Memory B cell (primary cell): ENCODE measurements at regions not wholly inside any gene's neighbourhood (a gene's known extent, or its start where the extent isn't known, plus 50 kb on each side); places are given as distances from the start of the nearest gene placed in this dataset.

ENCODE experiments used
- ATAC-seq: fragments of 150-1000 bp; cut with Tn5 transposase; 2 replicates; pipeline ENCODE4 v1.10.0; 2021; ENCODE audit warnings: low read depth, mild to moderate bottlenecking, moderate library complexity
- DNase-seq, 2 donors: peaks; one replicate each; pipeline ENCODE4 v3.0.0; 2022; ENCODE audit warnings: low spot score in 2 of 2
- H3K27ac Mint-ChIP-seq: one replicate; pipeline ENCODE4 v1.8.0; 2022; ENCODE audit warnings: mild to moderate bottlenecking, moderate library complexity, mixed read lengths
- H3K27me3 Mint-ChIP-seq: one replicate; pipeline ENCODE4 v1.8.0; 2022; ENCODE audit warnings: mixed read lengths
- H3K36me3 Mint-ChIP-seq: one replicate; pipeline ENCODE4 v1.8.0; 2022; ENCODE audit warnings: mild to moderate bottlenecking, mixed read lengths
- H3K4me1 Mint-ChIP-seq: one replicate; pipeline ENCODE4 v1.8.0; 2022; ENCODE audit warnings: mixed read lengths
- H3K4me3 Mint-ChIP-seq: one replicate; pipeline ENCODE4 v1.8.0; 2022; ENCODE audit warnings: mild to moderate bottlenecking, moderate library complexity, mixed read lengths
- H3K9me3 Mint-ChIP-seq: one replicate; pipeline ENCODE4 v1.8.0; 2022; ENCODE audit warnings: mixed read lengths

DNA sequence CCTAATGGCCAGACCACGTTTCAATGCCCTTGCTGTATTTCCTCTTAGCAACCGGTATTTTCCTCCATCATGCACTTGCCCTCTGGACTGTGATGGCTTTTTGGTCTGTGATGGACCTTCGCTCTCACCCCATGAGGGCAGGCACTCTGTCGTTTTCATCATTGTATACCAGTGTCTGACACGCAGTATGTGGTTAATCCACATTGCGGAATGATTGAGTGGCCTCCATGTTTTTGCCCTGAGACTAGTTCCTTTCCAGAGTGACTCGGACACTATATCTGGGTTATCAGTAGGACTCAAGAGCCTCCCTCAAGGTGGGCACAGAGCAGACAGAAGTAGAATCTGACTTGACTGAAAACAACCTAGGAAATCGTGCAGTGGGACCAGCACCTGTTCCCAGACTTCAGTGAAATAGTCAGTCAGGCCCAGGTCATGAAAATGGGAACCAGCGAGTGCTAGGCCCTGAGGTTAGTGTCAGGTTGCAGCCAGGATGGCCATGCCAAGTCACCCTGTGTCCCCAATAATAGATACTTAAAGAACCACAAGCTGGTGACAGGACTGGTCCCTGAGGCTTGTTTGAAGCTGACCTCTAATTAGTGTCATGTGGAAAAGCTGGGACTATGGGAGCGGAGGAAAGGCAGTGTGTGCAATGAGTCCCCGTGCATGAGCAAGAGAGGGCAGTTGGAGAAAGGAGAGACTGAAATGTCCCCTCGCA lies 464.7 kb downstream of the INSC start:
- DNase-seq (no peak), ATAC-seq (no peak)
- Mint-ChIP-seq H3K4me3 (no peak overlapping the region), H3K36me3 (no peaks in the 10 kb centered on the region), H3K27ac (no peak overlapping the region), H3K27me3 (no peaks in the 10 kb centered on the region), H3K4me1 (no peaks in the 10 kb centered on the region), H3K9me3 (no peaks in the 10 kb centered on the region)

DNA sequence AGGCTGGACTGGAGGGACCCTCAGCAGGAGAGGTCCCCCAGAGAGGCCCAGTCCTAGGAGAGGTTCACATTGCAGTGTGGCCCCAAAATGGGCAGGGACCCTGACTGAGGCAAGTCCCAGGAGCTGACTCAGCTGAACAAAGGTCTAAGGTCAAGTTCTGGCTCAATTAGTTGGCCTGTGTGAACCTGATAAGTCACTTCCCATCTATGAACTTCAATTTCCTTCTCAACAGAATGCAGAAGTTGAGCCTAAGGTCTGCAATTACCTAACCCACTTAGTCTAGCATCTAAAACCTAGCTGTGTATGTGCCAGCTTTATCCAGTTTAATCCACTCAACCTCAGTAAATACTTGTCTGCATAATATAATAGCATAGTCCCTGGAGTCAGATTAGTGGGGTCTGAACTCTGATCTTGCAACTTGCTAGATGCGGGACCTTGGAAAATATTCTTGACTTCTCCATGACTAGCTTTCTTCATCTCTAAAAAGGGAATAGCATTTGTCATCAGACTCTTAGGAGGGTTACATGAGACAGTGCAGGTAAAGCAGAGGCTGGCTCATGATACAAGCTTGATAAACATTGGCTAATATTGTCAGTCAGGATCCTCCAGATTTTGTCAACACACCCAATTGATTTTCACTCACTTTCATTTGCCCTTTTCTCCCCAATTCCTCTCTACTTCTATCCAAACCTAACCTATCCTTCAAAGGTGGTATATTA lies 465.5 kb downstream of the INSC start:
- Mint-ChIP-seq H3K4me3 (no peak overlapping the region), H3K9me3 (no peaks in the 10 kb centered on the region), H3K4me1 (no peaks in the 10 kb centered on the region), H3K36me3 (no peaks in the 10 kb centered on the region), H3K27me3 (no peaks in the 10 kb centered on the region), H3K27ac (no peak overlapping the region)
- ATAC-seq (no peak), DNase-seq (no peak)

DNA sequence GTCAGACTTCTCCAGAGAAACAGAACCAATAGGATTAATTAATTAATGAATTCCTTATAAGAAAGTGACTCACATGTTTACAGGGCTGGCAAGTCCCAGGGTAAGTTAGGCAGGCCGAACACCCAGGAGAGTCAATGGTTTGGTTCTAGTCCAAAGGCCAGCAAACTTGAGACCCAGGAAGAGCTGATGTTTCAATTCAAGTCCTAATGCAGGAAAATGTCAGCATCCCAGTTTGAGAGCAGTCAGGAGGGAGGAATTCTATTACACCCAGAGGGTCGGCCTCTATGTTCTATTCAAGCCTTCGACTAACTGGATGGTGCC lies 466.0 kb downstream of the INSC start:
- H3K27ac Mint-ChIP-seq, result no peak overlapping the region
- no peaks in the 10 kb centered on the region for H3K27me3 Mint-ChIP-seq
- no peaks in the 10 kb centered on the region for H3K9me3 Mint-ChIP-seq

DNA sequence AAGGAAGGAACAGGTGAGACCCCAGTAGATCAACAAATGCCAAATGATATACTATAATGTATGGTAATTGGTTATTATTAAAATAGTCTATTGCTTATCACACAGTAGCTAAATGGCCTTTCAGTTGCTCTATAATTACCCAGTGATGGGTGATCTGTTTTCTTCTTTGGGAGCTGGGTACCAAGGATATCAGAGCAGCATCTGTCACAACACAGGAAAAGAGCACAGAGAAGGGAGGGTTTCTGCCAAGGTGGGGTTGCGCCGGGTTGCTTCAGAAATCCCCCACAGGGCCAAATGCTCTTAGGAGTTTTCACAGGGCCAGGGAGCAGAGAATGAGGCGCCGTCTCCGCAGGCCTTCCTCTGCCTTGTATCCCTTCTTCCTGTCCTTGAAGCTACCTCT lies 469.4 kb downstream of the INSC start:
- Mint-ChIP-seq H3K4me3 (no peak overlapping the region), H3K36me3 (no peaks in the 10 kb centered on the region), H3K4me1 (no peaks in the 10 kb centered on the region), H3K27ac (no peak overlapping the region), H3K9me3 (peaks cover 1% of the 10 kb centered on the region), H3K27me3 (peaks cover 2% of the 10 kb centered on the region)
- DNase-seq (no peak), ATAC-seq (no peak)

More for the DNA sequence above, 466.0 kb downstream of the INSC start:
- no peak overlapping the region for H3K4me3 Mint-ChIP-seq
- H3K36me3 Mint-ChIP-seq, result no peaks in the 10 kb centered on the region
- H3K4me1 Mint-ChIP-seq, result no peaks in the 10 kb centered on the region
- DNase-seq (no peak), ATAC-seq (no peak)

DNA sequence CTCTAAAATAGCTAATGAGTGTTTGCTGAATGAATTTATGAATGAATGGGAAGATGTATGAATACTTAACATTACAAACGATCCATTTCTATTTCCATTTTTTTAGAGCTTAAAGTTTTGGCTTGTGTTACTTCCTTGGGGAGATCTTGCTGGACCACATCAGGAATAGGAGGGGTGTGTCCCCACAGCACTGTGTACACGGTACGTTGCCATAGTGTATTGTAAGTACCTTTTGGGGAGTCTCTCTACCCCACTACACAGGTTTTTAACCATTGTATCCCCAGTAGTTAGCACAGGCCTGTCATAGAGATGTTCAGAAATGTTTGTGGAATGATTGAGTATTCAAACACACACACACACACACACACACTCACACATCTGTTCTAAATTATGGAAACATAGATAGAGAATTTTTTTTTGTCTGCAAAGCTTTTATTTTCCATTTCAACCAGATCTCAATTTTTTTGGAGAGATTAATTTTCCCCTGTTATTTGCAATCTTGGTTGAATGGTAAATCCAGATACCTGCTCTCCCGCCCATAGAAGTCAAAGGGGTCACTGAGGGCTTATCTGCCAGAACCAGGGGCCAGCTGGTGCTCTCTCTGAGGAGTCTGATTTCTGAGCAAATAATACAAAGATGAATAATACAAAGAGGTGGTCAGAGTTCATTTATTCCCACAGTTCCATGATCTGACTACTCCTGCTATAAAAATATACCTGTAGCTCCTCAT lies 471.0 kb downstream of the INSC start:
- H3K27me3 Mint-ChIP-seq, result peaks cover 2% of the 10 kb centered on the region
- no peak overlapping the region for H3K4me3 Mint-ChIP-seq
- H3K9me3 Mint-ChIP-seq, result peaks cover 1% of the 10 kb centered on the region
- no peaks in the 10 kb centered on the region for H3K36me3 Mint-ChIP-seq
- H3K27ac Mint-ChIP-seq, result no peak overlapping the region
- DNase-seq (no peak), ATAC-seq (no peak)
- no peaks in the 10 kb centered on the region for H3K4me1 Mint-ChIP-seq

DNA sequence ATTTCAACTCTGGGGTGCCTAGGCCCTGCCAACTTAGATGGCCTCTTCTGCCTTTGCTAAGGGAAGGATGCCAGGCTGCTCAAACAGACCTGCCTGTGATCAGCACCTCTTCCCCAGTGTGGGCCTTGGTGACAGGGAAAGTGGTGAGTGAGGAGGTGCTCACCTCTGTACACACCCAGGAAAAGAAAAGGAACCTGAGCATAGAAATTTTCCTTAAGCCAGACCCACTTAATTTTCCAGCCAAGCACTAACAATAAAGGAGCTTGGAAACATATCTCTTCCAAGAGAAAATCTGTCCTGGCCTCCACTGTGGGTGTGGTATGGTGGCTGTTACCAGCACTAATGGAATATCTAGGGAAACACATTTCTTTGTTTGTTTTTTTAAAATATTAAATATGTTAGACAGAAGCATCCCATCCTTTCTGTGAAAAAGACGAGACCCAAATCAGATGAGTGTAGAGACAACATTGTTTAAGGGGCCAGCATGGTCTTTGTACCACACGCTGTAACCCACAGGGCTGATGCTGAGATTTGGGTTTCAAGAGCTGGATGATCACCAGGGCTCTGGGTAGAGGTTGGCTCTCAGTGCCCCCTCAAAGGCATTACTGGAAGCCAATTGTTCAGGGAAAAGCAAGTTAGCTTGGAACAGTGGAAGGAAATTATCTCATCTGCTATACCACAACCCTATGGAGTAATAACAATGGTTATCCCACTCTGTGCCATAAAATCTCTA lies 472.2 kb downstream of the INSC start:
- no peaks in the 10 kb centered on the region for H3K36me3 Mint-ChIP-seq
- no peak overlapping the region for H3K27ac Mint-ChIP-seq
- no peak for ATAC-seq
- H3K4me3 Mint-ChIP-seq, result no peak overlapping the region
- H3K4me1 Mint-ChIP-seq, result no peaks in the 10 kb centered on the region
- DNase-seq, result no peak
- peaks cover 2% of the 10 kb centered on the region for H3K27me3 Mint-ChIP-seq
- H3K9me3 Mint-ChIP-seq, result peaks cover 1% of the 10 kb centered on the region

DNA sequence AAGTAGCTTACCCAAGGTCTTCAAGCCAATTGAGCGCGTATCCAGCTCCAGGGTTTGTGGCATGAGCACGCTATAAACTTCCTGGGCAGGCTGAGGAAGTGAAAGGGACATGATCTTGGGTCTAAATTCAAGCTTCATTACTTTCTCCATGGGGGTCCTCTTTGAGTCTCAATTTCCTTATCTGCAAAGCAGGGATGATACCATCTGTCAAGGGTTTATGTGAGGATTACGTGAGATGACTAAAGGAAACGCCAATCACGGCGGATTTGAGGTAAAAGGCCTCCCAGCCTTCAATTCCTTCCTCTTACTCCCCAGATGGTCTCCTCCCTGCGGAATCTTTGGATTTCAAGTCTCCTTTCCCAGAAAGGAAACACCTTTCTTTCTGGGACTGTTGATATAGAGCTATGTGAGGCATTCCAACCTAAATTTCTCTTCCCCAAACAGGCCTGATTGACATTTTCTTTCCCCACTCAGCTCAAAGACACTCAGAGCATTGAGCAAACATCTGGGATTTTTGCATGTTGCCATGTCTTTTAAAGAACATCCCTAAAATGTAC lies 474.4 kb downstream of the INSC start:
- ATAC-seq (no peak), DNase-seq (no peak)
- Mint-ChIP-seq H3K36me3 (no peaks in the 10 kb centered on the region), H3K4me3 (no peak overlapping the region), H3K27ac (no peak overlapping the region), H3K9me3 (peaks cover 1% of the 10 kb centered on the region), H3K27me3 (peaks cover 2% of the 10 kb centered on the region), H3K4me1 (no peaks in the 10 kb centered on the region)

DNA sequence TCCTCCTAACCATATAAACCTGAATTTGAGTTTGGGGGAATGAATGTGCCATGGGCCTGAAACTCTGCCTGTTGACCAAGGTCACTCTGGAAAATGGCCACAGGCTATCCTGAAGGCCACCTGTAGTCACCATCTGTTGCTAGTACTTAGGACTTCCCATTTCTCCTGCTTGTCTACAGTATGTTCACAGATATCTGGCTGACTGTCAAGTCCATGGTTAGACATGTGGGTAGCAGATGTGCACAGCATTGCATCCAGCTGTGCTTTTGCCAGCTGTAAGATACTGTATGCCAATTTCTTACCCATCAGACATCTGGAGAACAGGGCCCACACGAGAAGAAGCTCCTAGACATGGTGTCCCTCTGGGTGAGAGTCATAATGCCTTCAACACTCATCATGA lies 475.4 kb downstream of the INSC start:
- Mint-ChIP-seq H3K36me3 (no peaks in the 10 kb centered on the region), H3K4me3 (no peak overlapping the region), H3K27me3 (peaks cover 2% of the 10 kb centered on the region), H3K27ac (no peak overlapping the region), H3K4me1 (no peaks in the 10 kb centered on the region), H3K9me3 (peaks cover 1% of the 10 kb centered on the region)
- no peak for DNase-seq
- ATAC-seq, result no peak

DNA sequence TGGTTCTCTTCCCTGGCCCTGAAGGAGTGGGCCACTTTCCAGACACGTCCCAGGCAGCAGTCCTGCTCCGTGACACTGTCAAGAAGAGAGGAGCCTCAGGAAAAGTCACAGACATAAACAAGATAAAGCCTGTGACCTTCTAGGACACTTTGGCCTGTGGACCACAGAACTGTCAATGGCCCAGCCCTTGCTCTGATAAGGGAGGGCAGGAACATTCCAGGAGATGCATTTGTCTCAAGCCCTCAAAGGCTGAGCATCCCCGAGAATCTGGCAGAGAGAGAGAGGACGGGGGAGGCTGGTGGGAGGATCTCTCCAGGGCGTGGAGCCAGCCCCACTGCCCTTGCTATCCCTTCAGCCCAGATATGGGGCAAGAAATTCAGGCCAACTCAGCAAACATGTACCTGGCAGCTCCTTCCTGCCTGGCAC lies 476.4 kb downstream of the INSC start:
- H3K4me1 Mint-ChIP-seq, result no peaks in the 10 kb centered on the region
- DNase-seq, result no peak
- peaks cover 2% of the 10 kb centered on the region for H3K27me3 Mint-ChIP-seq
- H3K4me3 Mint-ChIP-seq, result no peak overlapping the region
- ATAC-seq, result no peak
- H3K27ac Mint-ChIP-seq, result no peak overlapping the region
- no peaks in the 10 kb centered on the region for H3K36me3 Mint-ChIP-seq
- H3K9me3 Mint-ChIP-seq, result peaks cover 1% of the 10 kb centered on the region

DNA sequence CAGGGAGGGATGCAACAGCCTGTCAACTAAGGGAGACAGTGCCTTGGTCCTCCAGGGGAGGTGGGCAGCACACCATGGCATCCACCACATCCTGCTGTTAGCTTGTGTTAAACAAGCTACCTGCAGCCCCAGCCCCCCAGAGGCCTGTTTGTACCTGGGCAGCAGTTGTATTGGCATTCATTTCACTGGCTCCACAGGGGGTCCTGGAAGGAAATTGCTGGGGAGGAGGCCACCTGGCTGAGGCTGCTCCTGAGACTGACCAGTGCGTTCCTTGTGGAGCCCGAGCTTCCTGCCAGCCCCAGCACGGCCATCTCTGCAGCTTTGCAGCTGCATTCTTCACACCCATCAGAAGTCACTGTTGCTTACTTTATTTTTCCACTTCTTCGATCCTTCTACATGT lies 479.9 kb downstream of the INSC start:
- no peaks in the 10 kb centered on the region for H3K36me3 Mint-ChIP-seq
- H3K4me3 Mint-ChIP-seq, result no peak overlapping the region
- no peak overlapping the region for H3K27ac Mint-ChIP-seq
- H3K27me3 Mint-ChIP-seq, result no peaks in the 10 kb centered on the region
- no peaks in the 10 kb centered on the region for H3K9me3 Mint-ChIP-seq
- DNase-seq, result no peak
- no peak for ATAC-seq
- no peaks in the 10 kb centered on the region for H3K4me1 Mint-ChIP-seq

DNA sequence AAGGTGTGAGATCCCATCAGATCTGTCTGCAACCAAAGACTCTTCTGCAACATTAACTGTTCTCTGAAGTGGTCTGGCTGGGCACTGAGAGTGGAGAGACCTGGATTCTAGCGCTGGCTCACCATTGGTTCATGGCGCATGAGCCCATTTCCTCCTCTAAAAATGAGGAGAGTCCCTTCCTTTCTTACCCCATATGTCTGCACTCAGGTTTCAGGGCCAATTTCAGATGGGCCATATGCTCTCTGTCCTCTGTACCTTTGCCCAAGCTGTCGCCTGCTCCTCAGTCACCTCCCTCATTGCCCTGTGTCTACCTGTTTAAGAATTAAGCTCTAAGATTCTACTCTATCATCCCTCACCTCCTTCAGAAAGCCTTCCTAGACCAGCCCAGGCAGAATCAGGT lies 484.7 kb downstream of the INSC start:
- Mint-ChIP-seq H3K27me3 (no peaks in the 10 kb centered on the region), H3K4me3 (no peak overlapping the region), H3K36me3 (no peaks in the 10 kb centered on the region), H3K4me1 (no peaks in the 10 kb centered on the region), H3K27ac (no peak overlapping the region), H3K9me3 (no peaks in the 10 kb centered on the region)
- ATAC-seq, result no peak
- DNase-seq, result no peak

DNA sequence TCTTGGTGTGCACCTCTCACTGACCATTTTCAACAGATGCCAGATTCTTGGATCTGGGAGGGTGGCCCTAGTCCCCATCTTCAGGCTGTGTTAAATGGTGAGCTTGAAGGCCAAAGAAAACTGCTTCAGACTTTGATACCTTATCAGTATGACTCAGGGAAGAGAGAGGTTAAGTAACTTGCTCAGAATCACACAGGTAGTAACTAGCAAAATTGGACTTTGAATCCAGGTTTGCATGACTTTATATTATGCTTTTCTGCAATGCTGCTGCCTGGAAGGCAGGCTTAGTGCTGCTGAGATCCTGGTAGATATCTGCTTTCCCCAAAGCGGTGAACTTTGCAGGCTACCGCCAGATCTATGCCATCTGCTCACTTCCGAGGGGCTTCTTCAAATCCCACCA lies 487.3 kb downstream of the INSC start:
- no peaks in the 10 kb centered on the region for H3K27me3 Mint-ChIP-seq
- ATAC-seq (no peak), DNase-seq (no peak)
- H3K4me3 Mint-ChIP-seq, result no peak overlapping the region
- no peaks in the 10 kb centered on the region for H3K36me3 Mint-ChIP-seq
- no peaks in the 10 kb centered on the region for H3K4me1 Mint-ChIP-seq
- no peaks in the 10 kb centered on the region for H3K9me3 Mint-ChIP-seq
- H3K27ac Mint-ChIP-seq, result no peak overlapping the region

DNA sequence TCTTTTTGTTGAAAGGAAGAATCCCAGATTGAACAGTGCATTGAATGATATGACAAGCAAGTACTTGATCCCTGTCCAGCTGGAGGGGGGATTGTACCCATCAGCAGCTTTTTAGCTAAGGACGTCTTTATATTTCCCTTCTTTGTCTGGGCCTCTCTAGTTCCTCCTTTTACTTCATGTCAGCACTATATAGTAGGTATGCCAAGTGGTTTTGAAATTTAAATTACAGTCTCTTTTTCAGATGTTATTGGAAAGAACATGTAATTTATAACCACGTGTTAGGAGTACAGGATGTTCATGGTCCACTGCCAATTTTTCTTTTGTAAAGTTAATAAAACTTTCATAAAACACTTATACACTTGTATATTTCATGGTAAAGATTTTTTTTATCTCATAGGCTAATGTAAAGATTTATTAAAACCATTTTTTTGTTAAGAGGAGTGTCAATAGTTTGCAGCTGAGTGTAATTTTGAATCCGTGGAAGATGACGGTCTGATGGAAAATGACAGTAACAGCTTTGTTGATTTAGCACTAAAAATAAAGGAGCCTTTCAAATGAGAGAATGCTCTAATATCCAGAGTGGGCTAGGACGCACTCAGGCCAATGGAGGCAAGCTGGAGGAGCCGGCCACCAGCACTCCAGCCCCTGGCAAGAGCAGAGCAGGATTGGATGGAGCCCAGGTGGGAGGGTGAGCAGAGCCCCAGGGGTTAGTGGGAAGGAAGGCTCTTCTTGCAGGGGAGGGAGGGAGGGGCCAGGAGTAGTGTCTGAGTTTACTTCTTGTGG lies 488.3 kb downstream of the INSC start:
- H3K27me3 Mint-ChIP-seq, result no peaks in the 10 kb centered on the region
- H3K27ac Mint-ChIP-seq, result no peak overlapping the region
- no peaks in the 10 kb centered on the region for H3K9me3 Mint-ChIP-seq

More for the DNA sequence above, 488.3 kb downstream of the INSC start:
- no peak for ATAC-seq
- Mint-ChIP-seq H3K4me3 (no peak overlapping the region), H3K4me1 (no peaks in the 10 kb centered on the region), H3K36me3 (no peaks in the 10 kb centered on the region)
- no peak for DNase-seq
